ENCODE measurements at regions not wholly inside any gene's neighbourhood (a gene's known extent, or its start where the extent isn't known, plus 50 kb on each side); places are given as distances from the start of the nearest gene placed in this dataset.
"Not testable (repeated sequence)": the region's sequence is repeated elsewhere in the genome, so short reads cannot be mapped to it uniquely, and the experiment has no call there.

DNA sequence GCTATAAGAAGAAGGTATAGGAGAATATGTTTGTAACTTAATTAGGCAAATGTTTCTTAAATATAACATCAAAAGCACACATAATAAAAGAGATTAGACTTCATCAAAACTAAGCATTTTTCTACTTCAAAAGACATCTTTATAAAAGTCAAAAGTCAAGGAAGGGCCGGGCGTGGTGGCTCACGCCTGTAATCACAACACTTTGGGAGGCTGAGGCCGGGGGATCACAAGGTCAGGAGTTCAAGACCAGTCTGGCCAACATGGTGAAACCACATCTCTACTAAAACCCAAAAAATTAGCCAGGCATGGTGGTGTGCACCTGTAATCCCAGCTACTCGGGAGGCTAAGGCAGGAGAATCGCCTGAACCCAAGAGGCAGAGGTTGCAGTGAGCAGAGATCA lies 951.0 kb upstream of the C9orf72 start:
- H3K27me3 ChIP-seq (ENCODE audit: control insufficient read depth in 2 of 2, insufficient read depth in 2 of 2, low read length in 2 of 2); H3K9ac ChIP-seq (ENCODE audit: insufficient read depth in 1 of 2, low read depth in 2 of 2, low read length in 2 of 2); H3K4me2 ChIP-seq (ENCODE audit: insufficient read depth, low read length); intact Hi-C loops (cut with micrococcal nuclease); ATAC-seq; H3K79me2 ChIP-seq (ENCODE audit: control insufficient read depth, insufficient read depth, low read length); FAIRE-seq; CTCF ChIA-PET (ENCODE audit: low intra/inter-chr PET ratio); H3K4me1 ChIP-seq (replicated peaks in 1 of 2; ENCODE audit: control insufficient read depth in 2 of 2, insufficient read depth in 2 of 2, low read length in 2 of 2); H3K4me3 ChIP-seq; H3K36me3 ChIP-seq (ENCODE audit: control insufficient read depth, insufficient read depth, low read length); DNase-seq (ENCODE audit: extremely low read depth in 1 of 4, low spot score in 3 of 4); H3K9me1 ChIP-seq (ENCODE audit: control insufficient read depth, insufficient read depth, low read length); H4K20me1 ChIP-seq (replicated peaks; ENCODE audit: control insufficient read depth, insufficient read depth, low read length); POLR2A ChIA-PET; H3K9me3 ChIP-seq (replicated peaks; ENCODE audit: control insufficient read depth, insufficient read depth, low read depth, low read length); in situ Hi-C loops (cut with MboI); H3K27ac ChIP-seq (ENCODE audit: extremely low read depth, low read depth, low read length); BruUV-seq (replicated peaks); H2AFZ ChIP-seq (ENCODE audit: low read depth, low read length): not testable (repeated sequence)
- WGBS (ENCODE audit: insufficient coverage, low coverage, missing lambda C conversion rate) = 6% methylated on average over 6 of the region's 6 CpGs

DNA sequence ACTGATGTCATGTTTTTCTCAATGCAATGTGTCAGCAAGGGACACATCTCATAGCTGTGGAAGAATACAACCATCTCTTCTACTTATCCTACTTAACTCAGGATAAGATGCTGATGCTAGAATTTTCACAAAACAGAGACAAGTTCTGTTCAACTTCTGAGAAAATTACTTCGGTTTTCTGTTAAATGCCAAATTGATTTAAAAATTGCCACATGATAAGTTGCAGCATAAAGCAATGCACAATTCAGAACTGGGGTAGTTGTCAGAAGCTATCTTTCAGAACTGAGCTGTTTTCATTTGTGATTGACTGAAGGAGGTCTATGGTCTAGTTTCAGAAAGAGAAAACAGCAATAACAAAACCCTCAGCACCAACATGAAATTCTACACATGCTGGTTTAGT lies 954.8 kb upstream of the C9orf72 start:
- Histone ChIP-seq H3K9ac (ENCODE audit: insufficient read depth in 1 of 2, low read depth in 2 of 2, low read length in 2 of 2) (no peak overlapping the region), H3K9me1 (ENCODE audit: control insufficient read depth, insufficient read depth, low read length) (no peaks in the 10 kb centered on the region), H3K27me3 (ENCODE audit: control insufficient read depth in 2 of 2, insufficient read depth in 2 of 2, low read length in 2 of 2) (no peaks in the 10 kb centered on the region), H3K36me3 (ENCODE audit: control insufficient read depth, insufficient read depth, low read length) (no peaks in the 10 kb centered on the region), H3K79me2 (ENCODE audit: control insufficient read depth, insufficient read depth, low read length) (no peaks in the 10 kb centered on the region), H3K9me3 (replicated peaks; ENCODE audit: control insufficient read depth, insufficient read depth, low read depth, low read length) (no peaks in the 10 kb centered on the region), H3K4me2 (ENCODE audit: insufficient read depth, low read length) (no peak overlapping the region), H3K27ac (ENCODE audit: extremely low read depth, low read depth, low read length) (no peak overlapping the region), H2AFZ (ENCODE audit: low read depth, low read length) (no peak overlapping the region), H3K4me3 (no peak overlapping the region), H3K4me1 (replicated peaks in 1 of 2; ENCODE audit: control insufficient read depth in 2 of 2, insufficient read depth in 2 of 2, low read length in 2 of 2) (no peaks in the 10 kb centered on the region), H4K20me1 (replicated peaks; ENCODE audit: control insufficient read depth, insufficient read depth, low read length) (no peaks in the 10 kb centered on the region)
- ATAC-seq = no peak
- CTCF ChIA-PET (ENCODE audit: low intra/inter-chr PET ratio) = no interaction called here
- no TSS peak for BruUV-seq (replicated peaks)
- 0% methylated on average over 1 of the region's 1 CpG for WGBS (ENCODE audit: insufficient coverage, low coverage, missing lambda C conversion rate)
- in situ Hi-C loops (cut with MboI) = no loop called here
- FAIRE-seq = no peak
- DNase-seq (ENCODE audit: extremely low read depth in 1 of 4, low spot score in 3 of 4) = no peak
- POLR2A ChIA-PET = no interaction called here
- intact Hi-C loops (cut with micrococcal nuclease) = no loop called here
- TF ChIP-seq EP400 (IDR thresholded peaks at IDR 0.05) = no peak
- no peak for TF ChIP-seq TAF7 (tag; IDR thresholded peaks at IDR 0.05)
- TF ChIP-seq HDAC3 (IDR thresholded peaks at IDR 0.05; ENCODE audit: borderline replicate concordance, partially characterized antibody) = no peak
- no peak for TF ChIP-seq ZNF232 (CRISPR knock-in tag; IDR thresholded peaks at IDR 0.05)
- TF ChIP-seq CHCHD3 (CRISPR knock-in tag; IDR thresholded peaks at IDR 0.05) = no peak
- TF ChIP-seq, protein P1, sequence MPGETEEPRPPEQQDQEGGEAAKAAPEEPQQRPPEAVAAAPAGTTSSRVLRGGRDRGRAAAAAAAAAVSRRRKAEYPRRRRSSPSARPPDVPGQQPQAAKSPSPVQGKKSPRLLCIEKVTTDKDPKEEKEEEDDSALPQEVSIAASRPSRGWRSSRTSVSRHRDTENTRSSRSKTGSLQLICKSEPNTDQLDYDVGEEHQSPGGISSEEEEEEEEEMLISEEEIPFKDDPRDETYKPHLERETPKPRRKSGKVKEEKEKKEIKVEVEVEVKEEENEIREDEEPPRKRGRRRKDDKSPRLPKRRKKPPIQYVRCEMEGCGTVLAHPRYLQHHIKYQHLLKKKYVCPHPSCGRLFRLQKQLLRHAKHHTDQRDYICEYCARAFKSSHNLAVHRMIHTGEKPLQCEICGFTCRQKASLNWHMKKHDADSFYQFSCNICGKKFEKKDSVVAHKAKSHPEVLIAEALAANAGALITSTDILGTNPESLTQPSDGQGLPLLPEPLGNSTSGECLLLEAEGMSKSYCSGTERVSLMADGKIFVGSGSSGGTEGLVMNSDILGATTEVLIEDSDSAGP (CRISPR knock-in tag; IDR thresholded peaks at IDR 0.05) = no peak
- TF ChIP-seq, protein P2, sequence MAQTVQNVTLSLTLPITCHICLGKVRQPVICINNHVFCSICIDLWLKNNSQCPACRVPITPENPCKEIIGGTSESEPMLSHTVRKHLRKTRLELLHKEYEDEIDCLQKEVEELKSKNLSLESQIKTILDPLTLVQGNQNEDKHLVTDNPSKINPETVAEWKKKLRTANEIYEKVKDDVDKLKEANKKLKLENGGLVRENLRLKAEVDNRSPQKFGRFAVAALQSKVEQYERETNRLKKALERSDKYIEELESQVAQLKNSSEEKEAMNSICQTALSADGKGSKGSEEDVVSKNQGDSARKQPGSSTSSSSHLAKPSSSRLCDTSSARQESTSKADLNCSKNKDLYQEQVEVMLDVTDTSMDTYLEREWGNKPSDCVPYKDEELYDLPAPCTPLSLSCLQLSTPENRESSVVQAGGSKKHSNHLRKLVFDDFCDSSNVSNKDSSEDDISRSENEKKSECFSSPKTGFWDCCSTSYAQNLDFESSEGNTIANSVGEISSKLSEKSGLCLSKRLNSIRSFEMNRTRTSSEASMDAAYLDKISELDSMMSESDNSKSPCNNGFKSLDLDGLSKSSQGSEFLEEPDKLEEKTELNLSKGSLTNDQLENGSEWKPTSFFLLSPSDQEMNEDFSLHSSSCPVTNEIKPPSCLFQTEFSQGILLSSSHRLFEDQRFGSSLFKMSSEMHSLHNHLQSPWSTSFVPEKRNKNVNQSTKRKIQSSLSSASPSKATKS (CRISPR knock-in tag; IDR thresholded peaks at IDR 0.05) = no peak
- no peak for TF ChIP-seq NFXL1 (CRISPR knock-in tag; IDR thresholded peaks at IDR 0.05)

Data from K562 (cell line).